Liver (tissue), 8 donors: ENCODE measurements at regions not wholly inside any gene's neighbourhood (a gene's known extent, or its start where the extent isn't known, plus 50 kb on each side); places are given as distances from the start of the nearest gene placed in this dataset.

Experiments
- DNase-seq: peaks from one replicate; pipeline ENCODE4 v3.0.0-alpha.2; 2017; ENCODE audit warnings: low spot score
- H3K27ac ChIP-seq, 2 donors: one replicate each; pipeline ENCODE4 v1.7.0; 2013; ENCODE audit warnings: inconsistent platforms in 2 of 2, low read length in 2 of 2, control low read depth in 1 of 2, low read depth in 1 of 2, mild to moderate bottlenecking in 1 of 2
- H3K27me3 ChIP-seq, 4 donors: one replicate each; pipeline versions ENCODE4 v1.6.1 to v1.7.0; 2013; ENCODE audit warnings: low read length in 3 of 4, inconsistent platforms in 1 of 4, mild to moderate bottlenecking in 1 of 4, moderate library complexity in 1 of 4; ENCODE audit not compliant: control insufficient read depth in 4 of 4, insufficient read depth in 4 of 4
- H3K36me3 ChIP-seq, 4 donors: one replicate each; pipeline versions ENCODE4 v1.6.1 to v1.7.0; 2013; ENCODE audit warnings: low read length in 3 of 4, mild to moderate bottlenecking in 3 of 4, low read depth in 1 of 4, moderate library complexity in 1 of 4; ENCODE audit not compliant: control insufficient read depth in 4 of 4, insufficient read depth in 3 of 4
- H3K4me1 ChIP-seq, 4 donors: one replicate each; pipeline versions ENCODE4 v1.6.1 to v1.7.0; 2013; ENCODE audit warnings: low read length in 3 of 4, mild to moderate bottlenecking in 3 of 4, moderate library complexity in 1 of 4; ENCODE audit not compliant: control insufficient read depth in 4 of 4, insufficient read depth in 4 of 4
- H3K4me3 ChIP-seq, 3 donors: one replicate each; pipeline versions ENCODE4 v1.6.1 to v1.7.0; 2013; ENCODE audit warnings: low read length in 3 of 3, control low read depth in 1 of 3, low read depth in 1 of 3, mild to moderate bottlenecking in 1 of 3
- H3K9ac ChIP-seq, 2 donors: one replicate each; pipeline ENCODE4 v1.7.0; 2013; ENCODE audit warnings: low read length in 2 of 2, mild to moderate bottlenecking in 2 of 2, moderate library complexity in 2 of 2, control low read depth in 1 of 2, low read depth in 1 of 2
- H3K9me3 ChIP-seq, 4 donors: one replicate each; pipeline versions ENCODE4 v1.6.1 to v1.7.0; 2013; ENCODE audit warnings: low read length in 3 of 4; ENCODE audit not compliant: control insufficient read depth in 4 of 4
- EGR1 ChIP-seq, 2 donors: IDR thresholded peaks; 2 replicates each; pipeline ENCODE4 v1.6.1; 2016 to 2018; ENCODE audit warnings: antibody characterized with exemption in 2 of 2, low read depth in 2 of 2
- FOXA1 ChIP-seq: IDR thresholded peaks from 2 replicates; pipeline ENCODE4 v1.6.1; 2016; ENCODE audit warnings: antibody characterized with exemption
- FOXA2 ChIP-seq: IDR thresholded peaks from 2 replicates; pipeline ENCODE4 v1.6.1; 2016; ENCODE audit warnings: antibody characterized with exemption
- GABPA ChIP-seq, 2 donors: IDR thresholded peaks in 1 of 2; conservative IDR thresholded peaks in 1 of 2; 2 replicates each; pipeline ENCODE4 v1.6.1; 2016; ENCODE audit warnings: antibody characterized with exemption in 2 of 2, mild to moderate bottlenecking in 1 of 2, moderate library complexity in 1 of 2
- HNF4A ChIP-seq, 2 donors: conservative IDR thresholded peaks; 2 replicates each; pipeline ENCODE4 v1.6.1; 2016; ENCODE audit warnings: antibody characterized with exemption in 2 of 2, mild to moderate bottlenecking in 2 of 2
- HNF4G ChIP-seq: IDR thresholded peaks from 2 replicates; pipeline ENCODE4 v1.6.1; 2016; ENCODE audit warnings: antibody characterized with exemption
- JUND ChIP-seq, 2 donors: IDR thresholded peaks; 2 replicates each; pipeline ENCODE4 v1.6.1; 2016; ENCODE audit warnings: antibody characterized with exemption in 2 of 2
- NR2F2 ChIP-seq: IDR thresholded peaks from 2 replicates; pipeline ENCODE4 v1.6.1; 2016; ENCODE audit warnings: antibody characterized with exemption
- RAD21 ChIP-seq, 2 donors: IDR thresholded peaks; 2 replicates each; pipeline ENCODE4 v1.6.1; 2016; ENCODE audit warnings: antibody characterized with exemption in 2 of 2, mild to moderate bottlenecking in 2 of 2
- RXRA ChIP-seq, 2 donors: IDR thresholded peaks; 2 replicates each; pipeline ENCODE4 v1.6.1; 2017 to 2018; ENCODE audit warnings: antibody characterized with exemption in 2 of 2, mild to moderate bottlenecking in 1 of 2
- SP1 ChIP-seq: IDR thresholded peaks from 2 replicates; pipeline ENCODE4 v1.6.1; 2018; ENCODE audit warnings: antibody characterized with exemption, mild to moderate bottlenecking
- TAF1 ChIP-seq: conservative IDR thresholded peaks from 2 replicates; pipeline ENCODE4 v1.6.1; 2016; ENCODE audit warnings: antibody characterized with exemption, mild to moderate bottlenecking
- YY1 ChIP-seq: IDR thresholded peaks from 2 replicates; pipeline ENCODE4 v1.6.1; 2016; ENCODE audit warnings: antibody characterized with exemption, mild to moderate bottlenecking
- WGBS: extraction: QIAGEN DNeasy Blood & Tissue Kit; methylation state at CpG from one replicate; pipeline ENCODE4 v1.1.7; 2013; 5-methylcytosine and 5-hydroxymethylcytosine counted together
- TF ChIP-seq, protein P1 (sequence below): IDR thresholded peaks from 2 replicates; pipeline ENCODE4 v1.6.1; 2016; ENCODE audit warnings: antibody characterized with exemption, mild to moderate bottlenecking
- TF ChIP-seq, protein P2 (sequence below): IDR thresholded peaks from 2 replicates; pipeline ENCODE4 v1.6.1; 2016; ENCODE audit warnings: antibody characterized with exemption
- TF ChIP-seq, protein P3 (sequence below): IDR thresholded peaks from 2 replicates; pipeline ENCODE4 v1.6.1; 2016; ENCODE audit warnings: antibody characterized with exemption
- TF ChIP-seq, protein P4 (sequence below): fragments of 150-350 bp; IDR thresholded peaks from 2 replicates; pipeline ENCODE4 v1.5.1; 2017; ENCODE audit warnings: improper control_type of control experiment, low read depth, low read length; ENCODE audit not compliant: missing input control
- donor health status: healthy.
- donor health status: healthy.
- donor health status: healthy.
- donor health status: healthy.
- donor health status: healthy.

DNA sequence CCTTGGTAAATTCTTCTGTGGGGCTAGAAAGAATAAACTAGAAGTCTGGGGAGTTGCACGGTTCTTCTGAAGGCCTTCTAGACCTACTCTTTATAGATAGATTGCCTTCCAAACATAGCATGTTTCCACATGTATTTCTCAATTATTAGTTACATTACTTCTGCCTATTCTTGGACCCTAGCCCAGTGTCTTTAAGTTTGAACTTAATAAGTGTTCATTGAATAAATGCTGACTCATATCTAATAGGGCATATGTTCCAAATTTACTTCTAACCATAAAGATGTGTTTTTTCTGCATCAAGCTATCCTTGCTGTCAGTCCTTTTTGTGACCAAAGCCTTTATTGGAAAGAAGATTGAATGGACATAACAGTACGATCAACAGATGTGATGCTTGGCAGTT is 503.6 kb upstream of the ZFP42 start:
- no peak overlapping the region for H3K9ac ChIP-seq
- H3K4me3 ChIP-seq = no peak overlapping the region
- DNase-seq = no peak
- H3K9me3 ChIP-seq = no peaks in the 10 kb centered on the region
- no peaks in the 10 kb centered on the region for H3K27me3 ChIP-seq
- no peak overlapping the region for H3K27ac ChIP-seq
- no peaks in the 10 kb centered on the region for H3K36me3 ChIP-seq
- no peaks in the 10 kb centered on the region for H3K4me1 ChIP-seq
- WGBS = 84% methylated on average over 2 of the region's 2 CpGs
- TF ChIP-seq JUND (IDR thresholded peaks at IDR 0.05) (no peak), FOXA1 (no peak), FOXA2 (no peak), HNF4A (conservative IDR thresholded peaks at IDR 0.05) (no peak), YY1 (no peak), RXRA (IDR thresholded peaks at IDR 0.05) (no peak), HNF4G (no peak), TAF1 (no peak), SP1 (no peak), NR2F2 (no peak), GABPA (IDR thresholded peaks at IDR 0.05 in 1 of 2, conservative IDR thresholded peaks at IDR 0.05 in 1 of 2) (no peak)
- TF ChIP-seq, protein P1, sequence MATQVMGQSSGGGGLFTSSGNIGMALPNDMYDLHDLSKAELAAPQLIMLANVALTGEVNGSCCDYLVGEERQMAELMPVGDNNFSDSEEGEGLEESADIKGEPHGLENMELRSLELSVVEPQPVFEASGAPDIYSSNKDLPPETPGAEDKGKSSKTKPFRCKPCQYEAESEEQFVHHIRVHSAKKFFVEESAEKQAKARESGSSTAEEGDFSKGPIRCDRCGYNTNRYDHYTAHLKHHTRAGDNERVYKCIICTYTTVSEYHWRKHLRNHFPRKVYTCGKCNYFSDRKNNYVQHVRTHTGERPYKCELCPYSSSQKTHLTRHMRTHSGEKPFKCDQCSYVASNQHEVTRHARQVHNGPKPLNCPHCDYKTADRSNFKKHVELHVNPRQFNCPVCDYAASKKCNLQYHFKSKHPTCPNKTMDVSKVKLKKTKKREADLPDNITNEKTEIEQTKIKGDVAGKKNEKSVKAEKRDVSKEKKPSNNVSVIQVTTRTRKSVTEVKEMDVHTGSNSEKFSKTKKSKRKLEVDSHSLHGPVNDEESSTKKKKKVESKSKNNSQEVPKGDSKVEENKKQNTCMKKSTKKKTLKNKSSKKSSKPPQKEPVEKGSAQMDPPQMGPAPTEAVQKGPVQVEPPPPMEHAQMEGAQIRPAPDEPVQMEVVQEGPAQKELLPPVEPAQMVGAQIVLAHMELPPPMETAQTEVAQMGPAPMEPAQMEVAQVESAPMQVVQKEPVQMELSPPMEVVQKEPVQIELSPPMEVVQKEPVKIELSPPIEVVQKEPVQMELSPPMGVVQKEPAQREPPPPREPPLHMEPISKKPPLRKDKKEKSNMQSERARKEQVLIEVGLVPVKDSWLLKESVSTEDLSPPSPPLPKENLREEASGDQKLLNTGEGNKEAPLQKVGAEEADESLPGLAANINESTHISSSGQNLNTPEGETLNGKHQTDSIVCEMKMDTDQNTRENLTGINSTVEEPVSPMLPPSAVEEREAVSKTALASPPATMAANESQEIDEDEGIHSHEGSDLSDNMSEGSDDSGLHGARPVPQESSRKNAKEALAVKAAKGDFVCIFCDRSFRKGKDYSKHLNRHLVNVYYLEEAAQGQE = no peak
- TF ChIP-seq, protein P2, sequence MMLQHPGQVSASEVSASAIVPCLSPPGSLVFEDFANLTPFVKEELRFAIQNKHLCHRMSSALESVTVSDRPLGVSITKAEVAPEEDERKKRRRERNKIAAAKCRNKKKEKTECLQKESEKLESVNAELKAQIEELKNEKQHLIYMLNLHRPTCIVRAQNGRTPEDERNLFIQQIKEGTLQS = no peak
- TF ChIP-seq, protein P3, sequence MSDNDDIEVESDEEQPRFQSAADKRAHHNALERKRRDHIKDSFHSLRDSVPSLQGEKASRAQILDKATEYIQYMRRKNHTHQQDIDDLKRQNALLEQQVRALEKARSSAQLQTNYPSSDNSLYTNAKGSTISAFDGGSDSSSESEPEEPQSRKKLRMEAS = no peak
- TF ChIP-seq, protein P4, sequence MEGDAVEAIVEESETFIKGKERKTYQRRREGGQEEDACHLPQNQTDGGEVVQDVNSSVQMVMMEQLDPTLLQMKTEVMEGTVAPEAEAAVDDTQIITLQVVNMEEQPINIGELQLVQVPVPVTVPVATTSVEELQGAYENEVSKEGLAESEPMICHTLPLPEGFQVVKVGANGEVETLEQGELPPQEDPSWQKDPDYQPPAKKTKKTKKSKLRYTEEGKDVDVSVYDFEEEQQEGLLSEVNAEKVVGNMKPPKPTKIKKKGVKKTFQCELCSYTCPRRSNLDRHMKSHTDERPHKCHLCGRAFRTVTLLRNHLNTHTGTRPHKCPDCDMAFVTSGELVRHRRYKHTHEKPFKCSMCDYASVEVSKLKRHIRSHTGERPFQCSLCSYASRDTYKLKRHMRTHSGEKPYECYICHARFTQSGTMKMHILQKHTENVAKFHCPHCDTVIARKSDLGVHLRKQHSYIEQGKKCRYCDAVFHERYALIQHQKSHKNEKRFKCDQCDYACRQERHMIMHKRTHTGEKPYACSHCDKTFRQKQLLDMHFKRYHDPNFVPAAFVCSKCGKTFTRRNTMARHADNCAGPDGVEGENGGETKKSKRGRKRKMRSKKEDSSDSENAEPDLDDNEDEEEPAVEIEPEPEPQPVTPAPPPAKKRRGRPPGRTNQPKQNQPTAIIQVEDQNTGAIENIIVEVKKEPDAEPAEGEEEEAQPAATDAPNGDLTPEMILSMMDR = no peak

DNA sequence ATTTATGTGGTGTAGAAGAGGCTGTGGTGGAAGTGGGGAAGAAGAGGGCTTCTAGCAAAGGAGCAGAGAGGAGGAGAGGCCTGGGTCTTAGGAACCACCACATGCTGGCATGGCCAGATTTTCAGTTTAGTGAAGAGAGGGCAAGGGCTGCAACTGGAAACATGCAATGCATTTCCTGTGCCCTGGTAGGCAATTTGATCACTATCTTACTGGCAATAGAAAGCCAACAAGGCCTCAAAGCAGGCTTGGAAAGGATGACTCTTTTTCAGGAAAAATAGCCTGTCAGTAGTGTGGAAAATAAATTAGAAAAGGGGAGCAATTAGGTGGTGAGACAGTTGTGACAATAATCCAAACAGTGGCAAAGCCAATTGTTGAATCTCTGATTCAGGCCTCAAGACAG is 501.9 kb upstream of the ZFP42 start:
- Histone ChIP-seq H3K4me3 (no peak overlapping the region), H3K36me3 (no peaks in the 10 kb centered on the region), H3K27ac (no peak overlapping the region), H3K4me1 (no peaks in the 10 kb centered on the region), H3K9ac (no peak overlapping the region), H3K27me3 (no peaks in the 10 kb centered on the region), H3K9me3 (no peaks in the 10 kb centered on the region)
- DNase-seq = no peak
- TF ChIP-seq YY1 = no peak
- TF ChIP-seq FOXA1 = no peak
- TF ChIP-seq, protein P3 = no peak
- TF ChIP-seq HNF4G = no peak
- TF ChIP-seq JUND (IDR thresholded peaks at IDR 0.05) = no peak
- TF ChIP-seq RAD21 (IDR thresholded peaks at IDR 0.05) = no peak
- TF ChIP-seq, protein P1 = no peak
- TF ChIP-seq, protein P4 = no peak
- TF ChIP-seq HNF4A (conservative IDR thresholded peaks at IDR 0.05) = no peak
- TF ChIP-seq EGR1 (IDR thresholded peaks at IDR 0.05; ENCODE audit: low read depth in 2 of 2) = no peak
- TF ChIP-seq GABPA (IDR thresholded peaks at IDR 0.05 in 1 of 2, conservative IDR thresholded peaks at IDR 0.05 in 1 of 2) = no peak
- TF ChIP-seq, protein P2 = no peak
